IPS-11a (cell line): ENCODE measurements at regions not wholly inside any gene's neighbourhood (a gene's known extent, or its start where the extent isn't known, plus 50 kb on each side); places are given as distances from the start of the nearest gene placed in this dataset.

ENCODE experiments used
- H3K4me3 ChIP-seq: one replicate; pipeline ENCODE4 v1.5.1; 2013; ENCODE audit warnings: low read depth, low read length, control low read depth

DNA sequence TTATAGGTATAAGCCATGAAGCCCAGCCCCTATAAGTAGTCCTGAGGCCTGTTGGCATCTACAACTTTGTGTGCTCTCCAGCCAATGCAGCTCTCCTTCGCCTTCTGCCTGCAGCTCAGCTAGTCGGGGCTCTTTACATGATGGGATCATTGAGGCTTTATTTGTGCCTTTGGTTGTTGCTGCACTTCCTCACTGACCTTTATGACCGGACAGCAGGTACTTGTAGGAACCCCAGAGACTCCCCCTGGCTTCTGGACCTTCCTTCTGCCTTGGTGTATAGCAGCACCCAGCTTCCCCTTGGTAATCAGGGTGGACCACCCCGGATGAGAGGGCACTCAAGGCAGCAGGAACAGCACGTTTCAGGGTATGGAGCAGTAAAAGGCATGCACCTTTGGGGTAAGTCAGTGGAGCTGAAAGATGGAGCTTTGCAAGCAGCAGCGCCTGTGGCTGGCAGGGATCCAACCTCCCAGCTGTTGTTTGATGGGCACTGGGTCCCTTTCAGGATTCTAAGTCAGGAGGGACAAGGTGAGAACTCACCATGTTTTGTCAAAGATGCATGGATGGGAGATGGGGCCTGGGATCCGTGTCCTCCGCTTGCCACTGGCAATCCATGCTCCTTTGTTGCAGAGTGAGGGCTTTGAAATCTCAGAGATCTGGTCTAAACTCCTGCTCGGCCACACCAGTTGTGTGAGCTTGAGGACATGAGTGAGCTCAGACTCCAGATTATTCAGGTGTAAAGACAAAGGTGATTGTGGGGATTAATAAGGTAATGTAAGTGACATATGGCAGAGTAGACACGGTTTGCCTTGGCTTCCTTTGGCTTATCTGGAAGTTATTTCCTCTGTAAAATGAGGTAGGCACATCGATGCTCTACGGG, 65.1 kb upstream of the KLF13 start:
- H3K4me3 ChIP-seq, result no peak overlapping the region

DNA sequence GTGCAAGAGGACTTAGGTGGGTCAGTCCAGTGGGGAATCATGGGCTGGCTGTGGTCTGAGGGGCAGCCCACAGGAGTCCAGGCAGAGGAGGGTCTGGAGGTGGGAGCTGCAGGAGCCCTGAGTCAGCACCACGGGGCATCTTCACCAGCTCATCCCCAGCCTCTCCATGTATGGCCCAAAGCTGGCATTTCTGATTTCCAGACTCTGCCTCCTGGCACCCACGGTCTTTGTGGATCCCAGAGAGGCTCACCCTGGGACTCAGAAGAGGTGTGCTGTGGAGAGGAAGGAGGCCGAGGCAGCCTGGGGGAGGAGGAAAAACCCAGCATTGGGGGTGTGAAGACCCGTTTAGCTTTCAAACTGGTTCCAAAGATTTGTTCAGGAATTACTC, 64.5 kb upstream of the KLF13 start:
- no peak overlapping the region for H3K4me3 ChIP-seq

- no peak overlapping the region for H3K4me3 ChIP-seq
Measured at GRCh38 chr15:31262901-31263671, 63.5 kb upstream of the KLF13 start.

DNA sequence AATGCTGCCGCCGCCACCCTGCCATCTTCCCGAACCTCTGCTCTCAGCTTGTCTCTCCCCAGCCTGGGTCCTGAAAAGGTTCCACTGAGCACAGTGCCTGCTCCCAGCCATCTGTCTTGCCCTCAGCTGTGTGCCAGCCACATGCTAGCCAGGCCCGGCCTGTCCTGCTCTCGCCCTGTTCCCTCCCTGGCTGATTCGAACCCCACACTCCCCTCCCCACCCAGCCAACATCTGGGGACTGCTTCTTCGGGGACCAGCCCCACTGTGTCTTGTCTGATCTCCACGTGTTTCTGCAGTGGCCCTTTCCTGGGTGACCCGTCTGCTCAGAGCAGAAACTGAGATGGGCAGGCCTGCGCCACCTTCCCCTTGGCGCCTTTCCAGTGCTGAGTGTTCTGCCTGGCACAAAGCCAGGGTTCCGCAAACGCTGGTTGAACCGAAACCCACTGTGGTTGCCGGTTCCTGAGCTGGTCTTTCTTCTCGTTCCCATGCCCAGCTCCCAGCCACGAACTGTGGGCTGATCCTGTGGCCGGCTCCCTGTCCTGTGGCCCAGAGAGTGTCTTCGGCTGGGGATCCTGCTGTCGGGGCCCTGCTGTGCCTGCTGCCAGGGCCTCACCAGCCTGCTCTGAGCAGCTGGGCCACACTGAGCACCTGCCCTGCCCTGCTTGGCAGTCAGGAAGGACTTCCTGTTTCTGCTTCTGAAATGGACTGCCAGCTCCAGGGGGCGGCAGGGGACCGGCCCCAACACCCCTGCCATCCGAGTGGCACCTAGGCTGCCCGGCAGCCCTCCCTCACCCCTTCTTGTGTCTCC, 62.7 kb upstream of the KLF13 start:
- no peak overlapping the region for H3K4me3 ChIP-seq

DNA sequence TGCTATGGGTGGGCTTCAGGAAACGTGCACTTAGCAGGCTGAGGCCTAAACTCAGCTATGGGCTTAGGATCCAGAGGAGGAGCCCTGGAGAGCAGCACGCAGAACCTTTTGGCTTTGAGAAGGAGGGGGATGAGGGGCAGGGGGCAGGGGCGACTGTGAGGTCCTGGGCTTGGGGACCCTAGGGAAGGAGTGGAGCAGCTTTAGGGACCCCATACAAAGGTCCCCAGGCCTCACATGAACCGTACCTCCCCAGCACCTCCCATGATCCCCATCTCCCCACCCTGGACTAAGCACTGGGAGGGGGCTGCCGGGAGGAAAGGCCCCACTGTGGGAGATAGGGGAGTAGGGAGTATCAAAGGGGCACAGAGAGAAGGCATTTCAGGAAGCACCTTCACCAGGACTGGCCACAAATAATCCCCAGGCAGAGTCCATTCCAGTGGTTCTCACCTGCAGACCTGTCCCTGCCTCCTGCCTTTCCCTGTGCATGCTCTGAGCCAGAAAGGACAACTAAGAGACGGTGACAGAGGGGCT, 62.0 kb upstream of the KLF13 start:
- H3K4me3 ChIP-seq, result no peak overlapping the region

DNA sequence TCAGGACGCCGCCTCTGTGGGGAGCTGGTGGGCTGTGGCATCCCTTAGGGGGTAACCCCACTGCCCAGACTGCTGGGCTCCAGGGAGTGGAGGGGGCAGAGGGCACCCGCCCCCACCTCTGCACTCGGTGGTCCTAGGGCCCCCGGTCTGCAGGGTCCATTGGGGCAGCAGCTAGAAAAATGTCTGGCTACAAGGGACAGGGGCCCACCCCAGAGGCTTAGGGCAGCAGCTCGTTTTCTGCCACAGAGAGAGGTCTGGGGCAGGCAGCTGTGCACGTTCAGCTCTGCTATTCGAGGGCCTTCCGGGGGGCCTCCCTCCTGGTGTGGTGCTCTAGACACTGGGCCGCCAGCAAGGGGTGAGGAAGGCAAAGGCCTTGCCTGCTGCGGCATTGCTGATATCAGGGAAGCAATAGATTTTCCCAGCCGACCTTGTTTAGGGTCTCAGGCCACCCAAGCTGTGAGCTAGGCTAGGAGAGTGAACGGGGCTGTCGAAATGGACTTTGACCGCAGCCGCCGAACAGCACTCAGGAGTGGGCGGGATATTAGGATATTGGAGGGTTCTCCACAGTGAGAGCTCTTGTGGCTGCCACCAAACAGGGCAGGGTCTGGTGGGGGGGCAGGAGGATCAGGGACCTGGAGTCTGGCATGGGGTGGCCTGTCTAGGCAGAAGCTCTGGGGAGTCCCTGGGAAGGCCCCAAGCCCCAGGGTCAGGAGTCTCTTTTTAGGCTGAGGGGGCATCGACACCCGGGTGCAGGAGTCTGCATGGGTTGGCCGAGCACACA, 61.4 kb upstream of the KLF13 start:
- H3K4me3 ChIP-seq, result no peak overlapping the region

GRCh38 chr15:31265871-31266711, 60.5 kb upstream of the KLF13 start:
- H3K4me3 ChIP-seq, result no peak overlapping the region

DNA sequence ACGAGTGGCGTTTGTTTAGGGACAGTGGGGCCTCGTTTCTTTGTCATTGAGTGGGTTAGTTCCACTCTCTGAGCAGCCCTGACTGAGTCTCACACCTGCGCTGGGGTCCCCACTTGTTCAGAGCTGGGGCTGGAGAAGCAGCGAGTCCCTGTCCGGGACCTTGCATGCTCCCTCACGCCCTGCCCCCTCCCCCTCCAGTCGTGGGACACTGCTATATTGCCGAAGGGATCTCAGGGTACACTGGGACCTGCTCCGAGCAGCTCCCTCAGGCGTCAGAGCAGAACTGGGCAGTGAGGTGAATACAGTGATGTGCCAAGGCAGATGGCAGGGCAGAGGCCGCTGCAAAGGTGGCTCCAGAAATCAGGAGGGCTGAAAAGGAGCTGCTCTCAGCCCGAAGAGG, 59.9 kb upstream of the KLF13 start:
- H3K4me3 ChIP-seq, result no peak overlapping the region

DNA sequence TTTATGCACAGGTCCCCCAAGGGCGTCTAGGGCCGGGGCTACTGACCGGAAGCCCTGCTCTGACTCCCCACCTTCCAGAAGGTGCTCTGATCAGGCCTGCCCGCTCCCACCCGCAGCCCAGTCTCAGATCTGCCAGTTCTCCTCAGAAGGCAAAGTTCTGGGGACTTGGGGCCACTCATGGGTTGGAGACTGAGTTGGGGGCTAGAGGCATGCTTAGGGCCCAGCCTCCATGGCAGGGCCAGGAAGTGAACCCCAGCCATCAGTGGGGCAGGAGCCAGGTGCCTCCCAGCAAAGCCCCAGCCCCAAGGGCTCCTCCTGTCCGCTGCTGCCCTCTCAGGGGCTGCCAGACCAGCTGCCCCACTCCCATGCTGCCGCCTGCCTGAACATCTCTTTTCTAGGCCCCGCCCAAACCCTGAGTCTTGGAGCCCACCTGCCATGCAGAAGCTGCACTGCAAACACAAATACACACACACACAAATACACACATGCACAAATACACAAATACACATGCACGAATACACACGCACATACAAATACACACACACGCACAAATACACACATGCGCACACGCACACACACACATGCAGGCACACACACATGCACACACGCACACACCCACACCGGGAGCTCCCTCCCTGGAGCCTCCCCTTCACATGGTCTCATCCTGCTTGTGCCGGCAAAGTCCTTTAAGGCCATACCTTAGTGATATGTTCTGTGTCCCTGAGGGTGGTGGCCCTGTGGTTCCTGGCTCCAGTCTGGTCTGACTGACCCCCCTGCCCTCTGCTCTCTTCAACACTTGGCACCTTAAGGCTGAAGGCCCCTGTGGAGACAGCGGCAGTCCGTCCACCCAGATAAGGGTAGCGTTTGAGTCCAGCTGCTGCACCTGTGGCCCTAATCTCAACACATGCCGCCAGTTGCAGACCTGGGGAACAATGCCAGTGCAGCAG, 59.2 kb upstream of the KLF13 start:
- H3K4me3 ChIP-seq, result no peak overlapping the region

GRCh38 chr15:31268108-31268501, 58.5 kb upstream of the KLF13 start:
- no peak overlapping the region for H3K4me3 ChIP-seq

DNA sequence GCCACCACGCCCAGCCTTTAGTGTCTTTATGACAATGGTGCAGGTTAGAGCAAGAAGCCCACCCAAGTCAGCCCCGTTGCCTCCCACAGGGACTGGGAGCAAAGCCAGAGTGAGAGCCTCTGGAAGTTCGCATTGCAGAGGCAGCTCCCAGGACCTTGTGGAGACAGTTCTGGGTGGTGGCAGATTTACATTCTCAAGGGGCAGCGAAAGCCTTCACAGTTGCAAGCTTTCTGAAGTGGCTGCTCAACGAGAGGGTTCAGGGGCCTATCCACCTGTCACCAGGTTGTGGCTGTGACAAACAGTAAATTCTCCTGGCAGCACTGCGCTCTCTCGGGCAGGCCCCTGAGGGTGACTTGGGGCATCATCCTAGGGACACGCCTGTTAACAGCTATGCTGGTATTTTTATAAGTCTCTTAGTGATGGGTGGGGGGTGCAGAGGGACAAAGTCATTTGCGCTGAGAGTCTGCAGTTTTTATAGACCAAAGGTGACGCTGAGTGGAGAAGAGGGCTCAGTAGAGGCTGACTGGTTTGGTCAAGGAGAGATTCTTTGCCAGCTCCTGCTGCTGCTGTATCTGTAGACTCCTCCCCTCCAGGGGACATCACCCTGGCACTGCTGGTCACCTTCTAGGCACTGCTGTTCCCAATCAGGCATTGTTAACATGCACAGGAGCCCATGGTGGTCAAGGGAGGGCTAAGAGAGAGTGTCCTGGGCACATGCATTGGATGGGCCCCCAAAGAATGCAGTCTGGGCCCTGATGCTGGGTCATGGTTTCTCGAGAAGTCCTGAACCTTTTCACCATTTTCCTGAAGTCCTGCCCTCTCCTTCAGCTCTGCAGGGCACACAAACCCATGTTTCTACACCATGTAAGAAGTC, 57.5 kb upstream of the KLF13 start:
- no peak overlapping the region for H3K4me3 ChIP-seq

DNA sequence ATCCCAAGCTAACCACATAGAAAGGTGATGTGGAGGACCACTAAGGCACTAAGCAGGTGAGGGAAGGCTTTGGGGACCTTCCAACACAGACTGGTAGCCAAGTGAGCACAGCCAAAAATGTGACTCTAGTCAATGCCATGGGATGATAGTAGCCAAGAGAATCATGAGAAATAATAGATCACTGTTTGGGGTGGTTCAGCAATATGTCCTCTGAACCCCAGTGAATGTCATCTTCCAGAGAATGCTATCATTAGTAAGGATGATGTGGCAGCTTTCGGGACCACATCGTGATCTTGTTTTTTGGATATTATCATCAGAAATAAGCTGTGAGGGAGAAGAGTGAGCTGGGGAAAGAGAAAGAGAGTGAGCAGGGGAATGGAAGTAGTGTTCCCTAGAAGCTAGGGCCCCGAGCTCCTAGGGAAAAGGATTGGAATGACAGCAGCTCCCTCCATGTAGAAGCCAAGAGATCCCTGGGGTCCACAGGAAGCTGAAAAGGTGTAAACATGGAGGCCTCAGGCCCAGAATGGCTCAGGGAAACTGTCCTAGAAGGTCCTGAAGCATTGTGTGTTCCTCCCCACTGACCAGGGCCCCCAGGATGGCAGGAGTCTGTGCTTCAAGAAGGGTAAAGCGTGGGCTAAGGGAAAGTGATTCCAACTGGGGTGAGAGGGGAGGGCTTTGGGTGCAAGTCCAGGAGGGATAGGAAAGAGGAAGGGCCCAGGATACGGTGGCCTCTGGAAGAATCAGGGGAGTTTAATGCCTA, 56.6 kb upstream of the KLF13 start:
- no peak overlapping the region for H3K4me3 ChIP-seq

DNA sequence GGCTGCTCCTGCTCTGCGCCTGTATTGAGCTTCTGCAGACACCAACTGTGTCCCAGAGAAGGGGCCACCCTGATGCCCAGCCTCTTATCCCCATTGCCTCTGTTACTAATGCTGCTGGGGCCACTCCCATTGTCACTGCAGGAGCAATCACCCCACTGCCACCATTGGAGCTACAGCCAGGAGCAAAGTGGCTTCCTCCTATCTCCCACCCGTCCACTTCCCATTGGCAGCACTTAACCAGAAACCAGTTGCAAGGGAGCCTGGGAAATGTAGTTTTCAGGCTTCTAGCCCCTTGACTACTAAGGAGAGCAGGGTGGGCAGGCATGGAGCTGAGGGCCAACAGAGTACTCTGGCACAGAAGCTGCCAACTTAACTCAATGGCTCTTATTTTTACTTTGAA, 55.9 kb upstream of the KLF13 start:
- no peak overlapping the region for H3K4me3 ChIP-seq

DNA sequence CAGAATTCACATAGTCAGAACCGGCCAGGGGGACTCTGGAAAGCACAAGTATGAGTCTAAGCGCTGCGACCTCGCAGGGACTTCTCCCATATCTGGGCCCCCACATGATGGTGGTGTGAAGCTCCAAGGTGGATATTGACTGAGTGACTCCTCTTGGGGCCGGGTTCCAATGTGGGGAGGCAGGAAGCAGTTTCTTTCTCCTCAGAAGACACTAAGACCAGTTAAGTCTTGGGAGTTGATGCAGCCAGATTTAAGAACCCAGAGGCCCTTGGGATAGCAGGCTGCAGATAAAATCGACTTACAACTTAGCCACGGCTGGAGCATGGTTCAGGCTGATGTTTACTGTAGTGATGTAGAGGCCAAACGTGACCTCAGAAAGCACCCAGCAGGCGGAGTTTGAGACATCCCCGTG, 55.4 kb upstream of the KLF13 start:
- H3K4me3 ChIP-seq, result no peak overlapping the region

GRCh38 chr15:31271711-31272557, 54.7 kb upstream of the KLF13 start:
- no peak overlapping the region for H3K4me3 ChIP-seq
